ENCODE measurements at regions not wholly inside any gene's neighbourhood (a gene's known extent, or its start where the extent isn't known, plus 50 kb on each side); places are given as distances from the start of the nearest gene placed in this dataset.

DNA sequence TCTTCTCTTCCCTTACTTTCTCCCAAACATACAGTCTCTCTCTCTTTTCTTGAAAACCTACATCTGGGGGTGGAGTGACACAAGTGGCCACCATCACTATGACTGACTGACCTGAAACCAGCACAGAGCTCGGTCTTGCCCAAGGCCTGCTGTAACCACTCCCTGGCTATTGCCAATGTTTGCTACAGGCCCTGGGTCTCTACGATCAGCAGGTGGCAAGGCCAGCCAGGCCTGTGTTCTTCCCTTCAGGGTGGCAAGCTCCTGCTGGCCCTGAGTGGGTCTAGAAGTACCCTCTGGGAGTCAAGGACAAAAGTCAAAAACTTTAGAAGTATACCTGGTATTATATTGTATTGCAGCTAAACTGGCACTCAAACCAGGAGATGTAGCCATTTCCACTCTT is 140.9 kb upstream of the TGFBR2 start (continued):
- TF ChIP-seq, protein P1, sequence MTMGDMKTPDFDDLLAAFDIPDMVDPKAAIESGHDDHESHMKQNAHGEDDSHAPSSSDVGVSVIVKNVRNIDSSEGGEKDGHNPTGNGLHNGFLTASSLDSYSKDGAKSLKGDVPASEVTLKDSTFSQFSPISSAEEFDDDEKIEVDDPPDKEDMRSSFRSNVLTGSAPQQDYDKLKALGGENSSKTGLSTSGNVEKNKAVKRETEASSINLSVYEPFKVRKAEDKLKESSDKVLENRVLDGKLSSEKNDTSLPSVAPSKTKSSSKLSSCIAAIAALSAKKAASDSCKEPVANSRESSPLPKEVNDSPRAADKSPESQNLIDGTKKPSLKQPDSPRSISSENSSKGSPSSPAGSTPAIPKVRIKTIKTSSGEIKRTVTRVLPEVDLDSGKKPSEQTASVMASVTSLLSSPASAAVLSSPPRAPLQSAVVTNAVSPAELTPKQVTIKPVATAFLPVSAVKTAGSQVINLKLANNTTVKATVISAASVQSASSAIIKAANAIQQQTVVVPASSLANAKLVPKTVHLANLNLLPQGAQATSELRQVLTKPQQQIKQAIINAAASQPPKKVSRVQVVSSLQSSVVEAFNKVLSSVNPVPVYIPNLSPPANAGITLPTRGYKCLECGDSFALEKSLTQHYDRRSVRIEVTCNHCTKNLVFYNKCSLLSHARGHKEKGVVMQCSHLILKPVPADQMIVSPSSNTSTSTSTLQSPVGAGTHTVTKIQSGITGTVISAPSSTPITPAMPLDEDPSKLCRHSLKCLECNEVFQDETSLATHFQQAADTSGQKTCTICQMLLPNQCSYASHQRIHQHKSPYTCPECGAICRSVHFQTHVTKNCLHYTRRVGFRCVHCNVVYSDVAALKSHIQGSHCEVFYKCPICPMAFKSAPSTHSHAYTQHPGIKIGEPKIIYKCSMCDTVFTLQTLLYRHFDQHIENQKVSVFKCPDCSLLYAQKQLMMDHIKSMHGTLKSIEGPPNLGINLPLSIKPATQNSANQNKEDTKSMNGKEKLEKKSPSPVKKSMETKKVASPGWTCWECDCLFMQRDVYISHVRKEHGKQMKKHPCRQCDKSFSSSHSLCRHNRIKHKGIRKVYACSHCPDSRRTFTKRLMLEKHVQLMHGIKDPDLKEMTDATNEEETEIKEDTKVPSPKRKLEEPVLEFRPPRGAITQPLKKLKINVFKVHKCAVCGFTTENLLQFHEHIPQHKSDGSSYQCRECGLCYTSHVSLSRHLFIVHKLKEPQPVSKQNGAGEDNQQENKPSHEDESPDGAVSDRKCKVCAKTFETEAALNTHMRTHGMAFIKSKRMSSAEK (CRISPR knock-in tag; IDR thresholded peaks at IDR 0.05; ENCODE audit: borderline replicate concordance), result no peak

DNA sequence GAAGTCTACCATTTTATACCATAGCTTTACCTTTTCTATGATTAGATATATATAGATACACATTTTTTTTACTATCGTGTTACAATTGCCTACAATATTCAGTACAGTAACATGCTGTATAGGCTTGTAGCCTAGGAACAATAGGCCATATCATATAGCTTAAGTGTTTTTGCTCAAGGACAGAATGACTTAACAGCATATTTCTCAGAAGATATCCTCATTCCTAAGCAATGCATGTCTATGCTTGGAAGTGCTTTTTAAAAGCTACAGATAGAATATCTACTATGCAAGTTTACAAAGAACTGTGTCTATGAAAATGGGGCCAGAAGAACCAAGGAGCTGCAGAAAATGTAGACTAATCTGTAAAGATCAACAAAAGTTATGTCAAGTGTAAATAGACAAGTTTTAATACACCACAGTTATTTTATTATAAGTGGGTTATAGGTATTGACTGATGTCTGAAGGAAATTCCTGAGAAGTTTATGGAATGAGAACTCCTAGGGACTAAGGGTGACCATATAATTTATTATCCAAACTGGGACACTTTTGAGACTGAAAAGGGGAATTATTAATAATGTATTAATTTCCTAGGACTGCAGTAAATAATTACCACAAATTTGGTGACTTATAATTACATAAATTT is 138.7 kb upstream of the TGFBR2 start:
- no peaks in the 10 kb centered on the region for H3K4me1 Mint-ChIP-seq
- DNase-seq (ENCODE audit: low spot score), result no peak
- H3K9me3 Mint-ChIP-seq, result no peaks in the 10 kb centered on the region
- TF ChIP-seq ZNF219 (CRISPR knock-in tag; IDR thresholded peaks at IDR 0.05; ENCODE audit: borderline replicate concordance), result no peak
- H3K27ac Mint-ChIP-seq, result no peak overlapping the region
- ATAC-seq, result no peak
- POLR2A ChIA-PET, result no interaction called here
- no peaks in the 10 kb centered on the region for H3K27me3 Mint-ChIP-seq (ENCODE audit: low read depth)
- H3K36me3 Mint-ChIP-seq, result no peaks in the 10 kb centered on the region
- CTCF ChIA-PET, result interaction anchor here (1.5 kb wide), 1 partner anchor 268 kb away, joined by 3 read pairs; no protein-coding TSS in a partner anchor
- no peak overlapping the region for H3K4me3 Mint-ChIP-seq

DNA sequence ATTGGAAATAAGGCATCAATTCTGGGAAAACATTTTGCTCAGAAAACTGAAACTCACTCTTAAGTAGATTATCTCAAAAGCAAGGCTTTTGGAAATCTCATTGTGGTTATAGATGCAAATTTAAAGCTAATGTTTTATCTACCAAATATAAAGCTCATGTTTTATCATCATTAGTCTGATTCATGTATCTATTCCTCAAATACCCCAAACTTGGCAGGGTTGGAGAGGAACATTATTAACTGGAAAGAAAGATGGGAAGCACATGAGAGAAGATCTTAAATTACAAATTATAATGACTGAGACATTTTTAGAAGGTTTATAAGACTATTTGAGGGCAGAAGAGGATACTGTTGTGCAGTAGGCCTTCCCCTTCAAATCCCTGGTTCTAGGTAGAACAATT is 137.3 kb upstream of the TGFBR2 start:
- Mint-ChIP-seq H3K27ac (no peak overlapping the region), H3K4me3 (no peak overlapping the region), H3K36me3 (0 out of 2 replicates have a peak, but pooled peaks cover 4% of the 10 kb centered on the region), H3K9me3 (peaks cover 6% of the 10 kb centered on the region), H3K27me3 (ENCODE audit: low read depth) (no peaks in the 10 kb centered on the region), H3K4me1 (no peaks in the 10 kb centered on the region)
- no peak for TF ChIP-seq EMX1 (CRISPR knock-in tag; IDR thresholded peaks at IDR 0.05)
- no peak for TF ChIP-seq OVOL2 (CRISPR knock-in tag; IDR thresholded peaks at IDR 0.05; ENCODE audit: borderline replicate concordance)
- no peak for TF ChIP-seq HMGA2 (CRISPR knock-in tag; IDR thresholded peaks at IDR 0.05)
- TF ChIP-seq, protein P2, sequence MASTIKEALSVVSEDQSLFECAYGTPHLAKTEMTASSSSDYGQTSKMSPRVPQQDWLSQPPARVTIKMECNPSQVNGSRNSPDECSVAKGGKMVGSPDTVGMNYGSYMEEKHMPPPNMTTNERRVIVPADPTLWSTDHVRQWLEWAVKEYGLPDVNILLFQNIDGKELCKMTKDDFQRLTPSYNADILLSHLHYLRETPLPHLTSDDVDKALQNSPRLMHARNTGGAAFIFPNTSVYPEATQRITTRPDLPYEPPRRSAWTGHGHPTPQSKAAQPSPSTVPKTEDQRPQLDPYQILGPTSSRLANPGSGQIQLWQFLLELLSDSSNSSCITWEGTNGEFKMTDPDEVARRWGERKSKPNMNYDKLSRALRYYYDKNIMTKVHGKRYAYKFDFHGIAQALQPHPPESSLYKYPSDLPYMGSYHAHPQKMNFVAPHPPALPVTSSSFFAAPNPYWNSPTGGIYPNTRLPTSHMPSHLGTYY (CRISPR knock-in tag; IDR thresholded peaks at IDR 0.05), result no peak
- TF ChIP-seq GRHL2 (CRISPR knock-in tag; IDR thresholded peaks at IDR 0.05; ENCODE audit: insufficient replicate concordance, severe bottlenecking), result no peak
- TF ChIP-seq NR1H2 (CRISPR knock-in tag; IDR thresholded peaks at IDR 0.05), result no peak
- TF ChIP-seq, protein P3, sequence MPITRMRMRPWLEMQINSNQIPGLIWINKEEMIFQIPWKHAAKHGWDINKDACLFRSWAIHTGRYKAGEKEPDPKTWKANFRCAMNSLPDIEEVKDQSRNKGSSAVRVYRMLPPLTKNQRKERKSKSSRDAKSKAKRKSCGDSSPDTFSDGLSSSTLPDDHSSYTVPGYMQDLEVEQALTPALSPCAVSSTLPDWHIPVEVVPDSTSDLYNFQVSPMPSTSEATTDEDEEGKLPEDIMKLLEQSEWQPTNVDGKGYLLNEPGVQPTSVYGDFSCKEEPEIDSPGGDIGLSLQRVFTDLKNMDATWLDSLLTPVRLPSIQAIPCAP (CRISPR knock-in tag; IDR thresholded peaks at IDR 0.05), result no peak
- TF ChIP-seq, protein P4, sequence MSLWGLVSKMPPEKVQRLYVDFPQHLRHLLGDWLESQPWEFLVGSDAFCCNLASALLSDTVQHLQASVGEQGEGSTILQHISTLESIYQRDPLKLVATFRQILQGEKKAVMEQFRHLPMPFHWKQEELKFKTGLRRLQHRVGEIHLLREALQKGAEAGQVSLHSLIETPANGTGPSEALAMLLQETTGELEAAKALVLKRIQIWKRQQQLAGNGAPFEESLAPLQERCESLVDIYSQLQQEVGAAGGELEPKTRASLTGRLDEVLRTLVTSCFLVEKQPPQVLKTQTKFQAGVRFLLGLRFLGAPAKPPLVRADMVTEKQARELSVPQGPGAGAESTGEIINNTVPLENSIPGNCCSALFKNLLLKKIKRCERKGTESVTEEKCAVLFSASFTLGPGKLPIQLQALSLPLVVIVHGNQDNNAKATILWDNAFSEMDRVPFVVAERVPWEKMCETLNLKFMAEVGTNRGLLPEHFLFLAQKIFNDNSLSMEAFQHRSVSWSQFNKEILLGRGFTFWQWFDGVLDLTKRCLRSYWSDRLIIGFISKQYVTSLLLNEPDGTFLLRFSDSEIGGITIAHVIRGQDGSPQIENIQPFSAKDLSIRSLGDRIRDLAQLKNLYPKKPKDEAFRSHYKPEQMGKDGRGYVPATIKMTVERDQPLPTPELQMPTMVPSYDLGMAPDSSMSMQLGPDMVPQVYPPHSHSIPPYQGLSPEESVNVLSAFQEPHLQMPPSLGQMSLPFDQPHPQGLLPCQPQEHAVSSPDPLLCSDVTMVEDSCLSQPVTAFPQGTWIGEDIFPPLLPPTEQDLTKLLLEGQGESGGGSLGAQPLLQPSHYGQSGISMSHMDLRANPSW (CRISPR knock-in tag; conservative IDR thresholded peaks at IDR 0.05; ENCODE audit: low read depth), result no peak
- no peak for TF ChIP-seq ZNF317 (CRISPR knock-in tag; IDR thresholded peaks at IDR 0.05; ENCODE audit: borderline replicate concordance, low read depth)
- TF ChIP-seq, protein P1 (CRISPR knock-in tag; IDR thresholded peaks at IDR 0.05; ENCODE audit: borderline replicate concordance), result no peak
- no peak for TF ChIP-seq ZBTB21 (CRISPR knock-in tag; IDR thresholded peaks at IDR 0.05; ENCODE audit: borderline replicate concordance)
- TF ChIP-seq, protein P5, sequence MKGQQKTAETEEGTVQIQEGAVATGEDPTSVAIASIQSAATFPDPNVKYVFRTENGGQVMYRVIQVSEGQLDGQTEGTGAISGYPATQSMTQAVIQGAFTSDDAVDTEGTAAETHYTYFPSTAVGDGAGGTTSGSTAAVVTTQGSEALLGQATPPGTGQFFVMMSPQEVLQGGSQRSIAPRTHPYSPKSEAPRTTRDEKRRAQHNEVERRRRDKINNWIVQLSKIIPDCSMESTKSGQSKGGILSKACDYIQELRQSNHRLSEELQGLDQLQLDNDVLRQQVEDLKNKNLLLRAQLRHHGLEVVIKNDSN (CRISPR knock-in tag; IDR thresholded peaks at IDR 0.05), result no peak
- no peak for TF ChIP-seq CREM (CRISPR knock-in tag; IDR thresholded peaks at IDR 0.05)
- no peak for TF ChIP-seq TEAD1 (CRISPR knock-in tag; IDR thresholded peaks at IDR 0.05)
- ChIA-PET CTCF (no interaction called here), POLR2A (no interaction called here)
- DNase-seq (ENCODE audit: low spot score) (no peak), ATAC-seq (no peak)
